Type B pancreatic cell (in vitro differentiated cells): ENCODE measurements at regions not wholly inside any gene's neighbourhood (a gene's known extent, or its start where the extent isn't known, plus 50 kb on each side); places are given as distances from the start of the nearest gene placed in this dataset.
"Not testable (repeated sequence)": the region's sequence is repeated elsewhere in the genome, so short reads cannot be mapped to it uniquely, and the experiment has no call there.

Source experiments
- DNase-seq: peaks from one replicate; pipeline ENCODE4 v3.0.0; 2021; ENCODE audit warnings: mixed read lengths; ENCODE audit not compliant: unreplicated experiment; ENCODE audit errors: extremely low spot score
- H3K27ac Mint-ChIP-seq: 2 replicates; pipeline ENCODE4 v1.8.0; 2021; ENCODE audit warnings: mild to moderate bottlenecking, mixed read lengths
- H3K27me3 Mint-ChIP-seq: 2 replicates; pipeline ENCODE4 v1.8.0; 2021; ENCODE audit warnings: mixed read lengths
- H3K36me3 Mint-ChIP-seq: 2 replicates; pipeline ENCODE4 v1.8.0; 2021; ENCODE audit warnings: mixed read lengths
- H3K4me1 Mint-ChIP-seq: one replicate; pipeline ENCODE4 v1.8.0; 2021; ENCODE audit warnings: mixed read lengths; ENCODE audit not compliant: unreplicated experiment
- H3K4me3 Mint-ChIP-seq: 2 replicates; pipeline ENCODE4 v1.8.0; 2021; ENCODE audit warnings: mild to moderate bottlenecking, mixed read lengths
- H3K9me3 Mint-ChIP-seq: 2 replicates; pipeline ENCODE4 v1.8.0; 2021; ENCODE audit warnings: mixed read lengths
- CTCF ChIP-seq: fragments of 200-600 bp; sonication (generic); conservative IDR thresholded peaks from 2 replicates; pipeline ENCODE4 v1.5.0; 2021; ENCODE audit warnings: antibody characterized with exemption, mild to moderate bottlenecking

GRCh38 chr15:38115121-38115520, 137.5 kb upstream of the SPRED1 start:
- H3K36me3 Mint-ChIP-seq: no peaks in the 10 kb centered on the region
- H3K4me3 Mint-ChIP-seq: no peak overlapping the region

GRCh38 chr15:38117781-38118180, 134.9 kb upstream of the SPRED1 start:
- no peaks in the 10 kb centered on the region for H3K36me3 Mint-ChIP-seq
- H3K27me3 Mint-ChIP-seq: no peaks in the 10 kb centered on the region
- TF ChIP-seq CTCF: no peak
- H3K4me3 Mint-ChIP-seq: no peak overlapping the region
- peaks cover 7% of the 10 kb centered on the region for H3K4me1 Mint-ChIP-seq
- DNase-seq: no peak
- no peak overlapping the region for H3K27ac Mint-ChIP-seq
- H3K9me3 Mint-ChIP-seq: peaks cover 5% of the 10 kb centered on the region

More at GRCh38 chr15:38115121-38115520, 137.5 kb upstream of the SPRED1 start:
- Mint-ChIP-seq H3K27me3 (no peaks in the 10 kb centered on the region), H3K9me3 (no peaks in the 10 kb centered on the region), H3K4me1 (peaks cover 19% of the 10 kb centered on the region), H3K27ac (no peak overlapping the region)
- DNase-seq: no peak
- no peak for TF ChIP-seq CTCF

DNA sequence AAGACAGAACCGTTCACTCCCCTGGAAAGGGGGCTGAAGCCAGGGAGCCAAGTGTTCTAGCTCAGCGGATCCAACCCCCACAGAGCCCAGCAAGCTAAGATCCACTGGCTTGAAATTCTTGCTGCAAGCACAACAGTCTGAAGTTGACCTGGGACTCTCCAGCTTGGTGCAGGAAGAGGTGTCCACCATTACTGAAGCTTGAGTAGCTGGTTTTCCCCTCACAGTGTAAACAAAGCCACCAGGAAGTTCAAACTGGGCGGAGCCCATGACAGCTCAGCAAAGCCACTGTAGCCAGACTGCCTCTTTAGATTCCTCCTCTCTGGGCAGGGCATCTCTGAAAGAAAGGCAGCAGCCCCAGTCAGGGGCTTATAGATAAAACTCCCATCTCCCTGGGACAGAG, 132.8 kb upstream of the SPRED1 start:
- not testable (repeated sequence) for H3K27me3 Mint-ChIP-seq, H3K4me1 Mint-ChIP-seq, H3K9me3 Mint-ChIP-seq, H3K4me3 Mint-ChIP-seq, H3K27ac Mint-ChIP-seq, H3K36me3 Mint-ChIP-seq, DNase-seq

- Mint-ChIP-seq H3K4me3 (no peak overlapping the region), H3K27me3 (no peaks in the 10 kb centered on the region), H3K9me3 (peaks cover 6% of the 10 kb centered on the region), H3K4me1 (peaks cover 32% of the 10 kb centered on the region), H3K36me3 (no peaks in the 10 kb centered on the region), H3K27ac (no peak overlapping the region)
- DNase-seq: no peak
- no peak for TF ChIP-seq CTCF
Measured at GRCh38 chr15:38127306-38127771, 125.3 kb upstream of the SPRED1 start.

GRCh38 chr15:38128341-38128781, 124.3 kb upstream of the SPRED1 start:
- Mint-ChIP-seq H3K4me1 (peaks cover 32% of the 10 kb centered on the region), H3K27ac (no peak overlapping the region), H3K9me3 (peaks cover 4% of the 10 kb centered on the region), H3K27me3 (no peaks in the 10 kb centered on the region), H3K36me3 (no peaks in the 10 kb centered on the region), H3K4me3 (no peak overlapping the region)
- DNase-seq: no peak
- no peak for TF ChIP-seq CTCF

DNA sequence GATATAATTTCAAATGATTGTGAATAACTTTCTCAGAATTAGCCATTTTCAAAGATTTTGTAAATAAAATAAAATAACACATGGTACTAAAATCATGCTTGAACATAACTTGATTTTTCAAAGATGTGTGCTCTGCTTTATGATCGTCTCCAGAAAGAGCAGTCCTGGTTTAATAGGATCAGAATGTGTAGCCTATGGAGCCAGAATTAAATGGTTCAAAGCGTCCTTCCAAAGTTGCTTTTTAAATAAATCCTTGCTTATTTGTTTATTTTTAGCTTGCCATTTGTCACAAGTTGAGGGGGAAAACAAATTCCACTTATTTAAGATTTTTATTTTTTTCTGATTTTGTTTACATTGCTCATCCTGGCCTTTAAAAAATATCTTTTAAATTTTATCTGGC, 123.7 kb upstream of the SPRED1 start:
- no peaks in the 10 kb centered on the region for H3K27me3 Mint-ChIP-seq
- DNase-seq: no peak
- TF ChIP-seq CTCF: no peak
- H3K27ac Mint-ChIP-seq: no peak overlapping the region
- peaks cover 32% of the 10 kb centered on the region for H3K4me1 Mint-ChIP-seq
- peaks cover 4% of the 10 kb centered on the region for H3K9me3 Mint-ChIP-seq
- no peak overlapping the region for H3K4me3 Mint-ChIP-seq
- H3K36me3 Mint-ChIP-seq: no peaks in the 10 kb centered on the region
